Mucosa of descending colon (tissue), 3 donors: ENCODE measurements at regions not wholly inside any gene's neighbourhood (a gene's known extent, or its start where the extent isn't known, plus 50 kb on each side); places are given as distances from the start of the nearest gene placed in this dataset.

Experiments used
- ATAC-seq: fragments of 200-7000 bp; cut with Tn5 transposase; one replicate; pipeline ENCODE4 v1.9.1; 2020; ENCODE audit warnings: mild to moderate bottlenecking, moderate library complexity
- DNase-seq, 3 donors: peaks; one replicate each; pipeline ENCODE4 v3.0.0-alpha.2; 2020
- H3K36me3 ChIP-seq: fragments of 200-600 bp; one replicate; pipeline ENCODE4 v1.8.0; 2021; ENCODE audit warnings: low read depth, mild to moderate bottlenecking
- H3K4me1 ChIP-seq: fragments of 200-600 bp; one replicate; pipeline ENCODE4 v1.8.0; 2021; ENCODE audit warnings: low read depth, mild to moderate bottlenecking
- H3K4me3 ChIP-seq: fragments of 200-600 bp; one replicate; pipeline ENCODE4 v1.8.0; 2021; ENCODE audit warnings: mild to moderate bottlenecking
- H3K9me3 ChIP-seq: fragments of 200-600 bp; one replicate; pipeline ENCODE4 v1.8.0; 2021; ENCODE audit warnings: mild to moderate bottlenecking
- intact Hi-C, 2 donors: fragments of 100-400 bp; cut with DNase I in 1 of 2; cut with micrococcal nuclease in 1 of 2; formaldehyde crosslinking; loops; one replicate each; pipeline versions ENCODE4 v1.11.0 to v1.11.1; 2022; cut with DNase I, micrococcal nuclease
- TF ChIP-seq, protein P1 (sequence below): fragments of 200-600 bp; IDR thresholded peaks from one replicate; pipeline ENCODE4 v1.8.0; 2022; ENCODE audit warnings: antibody characterized with exemption, mild to moderate bottlenecking
- donor health status: DM: no; HTN: no; CAD: no; lungs with moderate emphysema.
- donor health status: DM: no; HTN: no; CAD: no.
- donor health status: DM: no; HTN: yes; CAD: no.

DNA sequence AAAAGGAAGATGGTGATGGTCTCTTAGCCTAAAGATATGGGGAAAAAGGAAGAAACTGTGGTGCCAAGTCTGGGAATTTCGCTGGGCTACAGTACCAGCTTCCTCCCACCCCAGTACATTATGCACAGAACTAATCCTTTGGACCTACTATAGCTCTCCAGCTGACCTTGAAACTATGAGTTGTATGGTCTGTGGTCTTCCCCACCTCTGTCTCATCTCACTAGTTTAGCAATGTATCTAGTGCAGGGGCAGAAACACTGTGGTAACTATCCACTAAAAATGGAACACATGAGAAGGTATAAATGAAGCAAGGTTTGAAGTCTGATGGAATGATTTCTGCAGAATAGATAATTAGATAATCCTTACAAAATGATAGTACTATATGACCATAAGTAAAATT, 190.4 kb upstream of the CCDC150 start:
- Histone ChIP-seq H3K4me1 (no peaks in the 10 kb centered on the region), H3K36me3 (no peaks in the 10 kb centered on the region), H3K9me3 (no peaks in the 10 kb centered on the region), H3K4me3 (no peak overlapping the region)
- intact Hi-C loops: no loop called here
- DNase-seq (no peak), ATAC-seq (no peak)
- TF ChIP-seq, protein P1, sequence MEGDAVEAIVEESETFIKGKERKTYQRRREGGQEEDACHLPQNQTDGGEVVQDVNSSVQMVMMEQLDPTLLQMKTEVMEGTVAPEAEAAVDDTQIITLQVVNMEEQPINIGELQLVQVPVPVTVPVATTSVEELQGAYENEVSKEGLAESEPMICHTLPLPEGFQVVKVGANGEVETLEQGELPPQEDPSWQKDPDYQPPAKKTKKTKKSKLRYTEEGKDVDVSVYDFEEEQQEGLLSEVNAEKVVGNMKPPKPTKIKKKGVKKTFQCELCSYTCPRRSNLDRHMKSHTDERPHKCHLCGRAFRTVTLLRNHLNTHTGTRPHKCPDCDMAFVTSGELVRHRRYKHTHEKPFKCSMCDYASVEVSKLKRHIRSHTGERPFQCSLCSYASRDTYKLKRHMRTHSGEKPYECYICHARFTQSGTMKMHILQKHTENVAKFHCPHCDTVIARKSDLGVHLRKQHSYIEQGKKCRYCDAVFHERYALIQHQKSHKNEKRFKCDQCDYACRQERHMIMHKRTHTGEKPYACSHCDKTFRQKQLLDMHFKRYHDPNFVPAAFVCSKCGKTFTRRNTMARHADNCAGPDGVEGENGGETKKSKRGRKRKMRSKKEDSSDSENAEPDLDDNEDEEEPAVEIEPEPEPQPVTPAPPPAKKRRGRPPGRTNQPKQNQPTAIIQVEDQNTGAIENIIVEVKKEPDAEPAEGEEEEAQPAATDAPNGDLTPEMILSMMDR: no peak

DNA sequence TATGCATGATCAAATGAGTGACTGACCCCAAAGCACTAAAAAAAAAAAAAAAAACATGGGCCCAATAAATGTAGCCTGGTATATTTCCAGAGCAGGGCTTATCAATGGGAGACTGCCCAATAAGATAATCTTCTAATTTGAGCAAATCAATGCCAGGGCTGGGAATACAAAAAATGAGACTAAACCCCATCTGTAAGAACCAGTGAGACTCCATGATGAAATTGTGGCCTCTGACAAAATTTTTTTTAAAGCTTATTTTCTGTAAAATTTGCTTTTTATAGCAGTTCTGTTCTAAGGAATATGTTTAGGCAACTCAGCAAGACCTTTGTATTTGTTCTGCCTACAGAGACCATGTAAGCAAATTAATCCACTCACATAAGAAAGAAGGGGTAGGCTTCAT, 186.8 kb upstream of the CCDC150 start:
- Histone ChIP-seq H3K9me3 (no peaks in the 10 kb centered on the region), H3K4me1 (no peaks in the 10 kb centered on the region), H3K36me3 (no peaks in the 10 kb centered on the region), H3K4me3 (no peak overlapping the region)
- no peak for ATAC-seq
- TF ChIP-seq, protein P1: no peak
- intact Hi-C loops: no loop called here
- DNase-seq: no peak

DNA sequence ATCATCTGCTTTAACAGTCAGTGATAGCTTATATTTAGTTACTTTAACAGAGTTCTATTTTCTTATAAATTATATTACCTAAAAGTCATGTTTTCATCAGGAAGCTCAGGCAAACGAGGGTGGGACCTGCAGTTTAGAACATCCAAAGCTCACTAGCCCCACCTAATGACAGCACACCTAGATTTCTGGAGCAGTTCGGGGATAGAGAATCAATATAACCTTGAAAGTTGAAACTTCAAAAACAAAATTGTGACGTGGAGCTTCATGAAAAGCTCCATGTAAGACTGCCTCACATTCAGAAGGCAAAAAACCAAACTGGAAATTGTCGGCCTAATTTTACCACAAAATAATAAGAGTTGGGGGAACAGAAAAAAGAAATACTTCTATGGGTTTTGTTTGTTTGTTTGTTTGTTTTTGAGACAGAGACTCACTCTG, 185.9 kb upstream of the CCDC150 start:
- H3K4me1 ChIP-seq: no peaks in the 10 kb centered on the region
- TF ChIP-seq, protein P1: no peak
- no peaks in the 10 kb centered on the region for H3K36me3 ChIP-seq
- DNase-seq (peak in 1 of 3 donors; percentile 69), ATAC-seq (no peak)
- intact Hi-C loops: no loop called here
- H3K9me3 ChIP-seq: no peaks in the 10 kb centered on the region
- H3K4me3 ChIP-seq: no peak overlapping the region

DNA sequence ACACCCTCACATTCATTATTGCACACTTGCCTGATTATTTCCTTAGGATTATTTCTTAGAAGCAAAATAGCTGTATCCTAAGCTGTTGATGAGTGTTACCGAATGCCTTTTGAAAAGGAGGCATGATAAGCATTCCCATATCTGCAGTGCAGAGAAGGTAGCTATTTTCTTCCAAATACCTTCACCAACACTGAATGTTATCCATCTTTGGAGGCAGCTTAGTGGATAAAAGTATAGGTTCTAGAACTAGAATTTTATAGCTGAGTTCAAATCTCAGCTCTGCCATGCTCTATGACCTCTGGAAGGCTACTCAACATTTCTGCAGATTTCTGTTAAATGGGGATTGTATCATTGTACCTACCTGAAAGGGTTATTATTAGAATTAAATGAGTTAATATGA, 185.0 kb upstream of the CCDC150 start:
- no peaks in the 10 kb centered on the region for H3K9me3 ChIP-seq
- no peaks in the 10 kb centered on the region for H3K4me1 ChIP-seq
- H3K36me3 ChIP-seq: no peaks in the 10 kb centered on the region
- H3K4me3 ChIP-seq: no peak overlapping the region
- TF ChIP-seq, protein P1: no peak
- DNase-seq: no peak
- intact Hi-C loops: no loop called here
- no peak for ATAC-seq

DNA sequence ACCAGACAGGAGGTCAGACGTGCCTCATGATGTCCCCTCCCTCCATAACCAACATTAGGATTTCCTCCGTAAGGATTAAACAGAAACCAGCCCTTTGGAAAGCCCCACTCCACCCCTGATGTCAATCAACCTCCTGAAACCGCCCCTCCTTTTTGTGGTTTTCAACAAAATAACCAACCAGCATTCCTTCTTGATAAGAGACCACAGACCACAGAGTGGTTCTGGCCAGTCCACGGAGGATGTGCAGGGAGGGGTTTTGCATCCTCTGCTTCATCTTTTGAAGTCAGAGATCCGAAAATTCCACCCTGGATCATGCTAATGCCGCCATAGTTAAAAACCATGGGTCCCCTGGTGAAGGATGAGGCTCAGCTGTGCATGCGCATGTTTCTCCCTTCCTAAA, 180.0 kb upstream of the CCDC150 start:
- Histone ChIP-seq H3K4me1 (no peaks in the 10 kb centered on the region), H3K9me3 (no peaks in the 10 kb centered on the region), H3K36me3 (no peaks in the 10 kb centered on the region), H3K4me3 (no peak overlapping the region)
- no peak for DNase-seq
- intact Hi-C loops: no loop called here
- TF ChIP-seq, protein P1: no peak
- ATAC-seq: no peak

DNA sequence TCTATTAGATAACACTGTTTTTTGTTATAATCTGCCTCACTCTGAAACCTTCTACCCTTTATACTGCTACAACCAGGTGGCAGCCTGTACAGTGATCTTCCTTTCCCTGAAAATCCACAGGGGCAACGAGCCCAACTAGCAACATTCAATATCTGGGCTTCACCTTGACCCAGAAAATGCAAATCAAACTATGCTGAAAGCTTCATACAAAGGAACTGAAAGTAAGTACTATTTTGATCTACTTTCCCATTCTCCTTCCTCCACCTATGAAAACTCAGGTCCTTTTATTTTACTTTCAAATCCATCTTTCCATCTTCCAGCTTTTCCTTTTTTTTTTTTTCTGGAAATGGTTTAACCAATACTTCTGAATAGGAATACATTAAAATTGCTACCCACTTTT, 175.8 kb upstream of the CCDC150 start:
- H3K9me3 ChIP-seq: no peaks in the 10 kb centered on the region
- no peaks in the 10 kb centered on the region for H3K4me1 ChIP-seq
- H3K4me3 ChIP-seq: no peak overlapping the region
- intact Hi-C loops: no loop called here
- TF ChIP-seq, protein P1: no peak
- DNase-seq (no peak), ATAC-seq (no peak)
- H3K36me3 ChIP-seq: no peaks in the 10 kb centered on the region
